ENCODE measurements at regions not wholly inside any gene's neighbourhood (a gene's known extent, or its start where the extent isn't known, plus 50 kb on each side); places are given as distances from the start of the nearest gene placed in this dataset.

- no peak overlapping the region for H3K4me3 Mint-ChIP-seq (ENCODE audit: unreplicated experiment)
- H3K9me3 Mint-ChIP-seq (ENCODE audit: unreplicated experiment), result no peaks in the 10 kb centered on the region
- peaks cover 4% of the 10 kb centered on the region for H3K27me3 Mint-ChIP-seq (ENCODE audit: unreplicated experiment)
- H3K27ac Mint-ChIP-seq (ENCODE audit: unreplicated experiment), result no peak overlapping the region
- H3K36me3 Mint-ChIP-seq (ENCODE audit: low read depth, unreplicated experiment), result no peaks in the 10 kb centered on the region
- no peak for DNase-seq (ENCODE audit: low spot score)
- peaks cover 11% of the 10 kb centered on the region for H3K4me1 Mint-ChIP-seq (ENCODE audit: unreplicated experiment)
- no peak for TF ChIP-seq CTCF (IDR thresholded peaks at IDR 0.05; ENCODE audit: unreplicated experiment)
Observed at GRCh38 chr2:120539937-120540718, 194.2 kb downstream of the INHBB start.

GRCh38 chr2:120540719-120541552 lies 194.7 kb upstream of the GLI2 start:
- no peak for DNase-seq (ENCODE audit: low spot score)
- no peak overlapping the region for H3K4me3 Mint-ChIP-seq (ENCODE audit: unreplicated experiment)
- H3K9me3 Mint-ChIP-seq (ENCODE audit: unreplicated experiment), result no peaks in the 10 kb centered on the region
- no peak for TF ChIP-seq CTCF (IDR thresholded peaks at IDR 0.05; ENCODE audit: unreplicated experiment)
- peaks cover 4% of the 10 kb centered on the region for H3K27me3 Mint-ChIP-seq (ENCODE audit: unreplicated experiment)
- no peaks in the 10 kb centered on the region for H3K36me3 Mint-ChIP-seq (ENCODE audit: low read depth, unreplicated experiment)
- no peak overlapping the region for H3K27ac Mint-ChIP-seq (ENCODE audit: unreplicated experiment)
- H3K4me1 Mint-ChIP-seq (ENCODE audit: unreplicated experiment), result peaks cover 16% of the 10 kb centered on the region

GRCh38 chr2:120541553-120541932 lies 194.1 kb upstream of the GLI2 start:
- no peaks in the 10 kb centered on the region for H3K36me3 Mint-ChIP-seq (ENCODE audit: low read depth, unreplicated experiment)
- H3K4me3 Mint-ChIP-seq (ENCODE audit: unreplicated experiment), result no peak overlapping the region
- no peaks in the 10 kb centered on the region for H3K9me3 Mint-ChIP-seq (ENCODE audit: unreplicated experiment)
- TF ChIP-seq CTCF (IDR thresholded peaks at IDR 0.05; ENCODE audit: unreplicated experiment), result no peak
- no peak overlapping the region for H3K27ac Mint-ChIP-seq (ENCODE audit: unreplicated experiment)
- DNase-seq (ENCODE audit: low spot score), result no peak
- peaks cover 21% of the 10 kb centered on the region for H3K4me1 Mint-ChIP-seq (ENCODE audit: unreplicated experiment)
- peaks cover 4% of the 10 kb centered on the region for H3K27me3 Mint-ChIP-seq (ENCODE audit: unreplicated experiment)

- Mint-ChIP-seq H3K4me1 (ENCODE audit: unreplicated experiment) (peaks cover 21% of the 10 kb centered on the region), H3K27me3 (ENCODE audit: unreplicated experiment) (peaks cover 4% of the 10 kb centered on the region), H3K36me3 (ENCODE audit: low read depth, unreplicated experiment) (no peaks in the 10 kb centered on the region), H3K4me3 (ENCODE audit: unreplicated experiment) (no peak overlapping the region), H3K9me3 (ENCODE audit: unreplicated experiment) (no peaks in the 10 kb centered on the region), H3K27ac (ENCODE audit: unreplicated experiment) (peak overlapping the region; percentile 77)
- no peak for DNase-seq (ENCODE audit: low spot score)
- no peak for TF ChIP-seq CTCF (IDR thresholded peaks at IDR 0.05; ENCODE audit: unreplicated experiment)
Observed at GRCh38 chr2:120541972-120542670, 193.5 kb upstream of the GLI2 start.

Measured in endothelial cell (in vitro differentiated cells).